ENCODE measurements at regions not wholly inside any gene's neighbourhood (a gene's known extent, or its start where the extent isn't known, plus 50 kb on each side); places are given as distances from the start of the nearest gene placed in this dataset.

- H3K4me3 ChIP-seq (ENCODE audit: low read depth, poor library complexity, severe bottlenecking), result no peak overlapping the region
- DNase-seq (ENCODE audit: low spot score in 2 of 2), result no peak
- no peak for TF ChIP-seq POLR2A (IDR thresholded peaks at IDR 0.05)
- TF ChIP-seq CTCF (IDR thresholded peaks at IDR 0.05), result no peak
- 62 to 69% methylated on average over 5 of the region's 5 CpGs for WGBS, 2 donors
- intact Hi-C loops (cut with DNase I; ENCODE audit: low total_unique reads), result no loop called here
Observed at GRCh38 chr3:64743156-64743886, 55.5 kb upstream of the ADAMTS9 start.

GRCh38 chr3:64741341-64741740 lies 53.5 kb upstream of the ADAMTS9 start:
- peak in 1 of 2 donors; percentile 87 for DNase-seq (ENCODE audit: low spot score in 2 of 2)
- TF ChIP-seq POLR2A (IDR thresholded peaks at IDR 0.05) (no peak), CTCF (IDR thresholded peaks at IDR 0.05) (no peak)
- intact Hi-C loops (cut with DNase I; ENCODE audit: low total_unique reads), result no loop called here
- 61 to 78% methylated on average over 1 of the region's 1 CpG for WGBS, 2 donors
- no peak overlapping the region for H3K4me3 ChIP-seq (ENCODE audit: low read depth, poor library complexity, severe bottlenecking)

GRCh38 chr3:64739971-64740631 lies 52.3 kb upstream of the ADAMTS9 start:
- WGBS, 2 donors, result 76 to 83% methylated on average over 11 of the region's 11 CpGs
- no peak for DNase-seq (ENCODE audit: low spot score in 2 of 2)
- H3K4me3 ChIP-seq (ENCODE audit: low read depth, poor library complexity, severe bottlenecking), result no peak overlapping the region
- TF ChIP-seq CTCF (IDR thresholded peaks at IDR 0.05) (no peak), POLR2A (IDR thresholded peaks at IDR 0.05) (no peak)
- intact Hi-C loops (cut with DNase I; ENCODE audit: low total_unique reads), result no loop called here
